ENCODE measurements at regions not wholly inside any gene's neighbourhood (a gene's known extent, or its start where the extent isn't known, plus 50 kb on each side); places are given as distances from the start of the nearest gene placed in this dataset.
A peak's percentile ranks its signal among the peaks of the same experiment; 100 is the strongest.

DNA sequence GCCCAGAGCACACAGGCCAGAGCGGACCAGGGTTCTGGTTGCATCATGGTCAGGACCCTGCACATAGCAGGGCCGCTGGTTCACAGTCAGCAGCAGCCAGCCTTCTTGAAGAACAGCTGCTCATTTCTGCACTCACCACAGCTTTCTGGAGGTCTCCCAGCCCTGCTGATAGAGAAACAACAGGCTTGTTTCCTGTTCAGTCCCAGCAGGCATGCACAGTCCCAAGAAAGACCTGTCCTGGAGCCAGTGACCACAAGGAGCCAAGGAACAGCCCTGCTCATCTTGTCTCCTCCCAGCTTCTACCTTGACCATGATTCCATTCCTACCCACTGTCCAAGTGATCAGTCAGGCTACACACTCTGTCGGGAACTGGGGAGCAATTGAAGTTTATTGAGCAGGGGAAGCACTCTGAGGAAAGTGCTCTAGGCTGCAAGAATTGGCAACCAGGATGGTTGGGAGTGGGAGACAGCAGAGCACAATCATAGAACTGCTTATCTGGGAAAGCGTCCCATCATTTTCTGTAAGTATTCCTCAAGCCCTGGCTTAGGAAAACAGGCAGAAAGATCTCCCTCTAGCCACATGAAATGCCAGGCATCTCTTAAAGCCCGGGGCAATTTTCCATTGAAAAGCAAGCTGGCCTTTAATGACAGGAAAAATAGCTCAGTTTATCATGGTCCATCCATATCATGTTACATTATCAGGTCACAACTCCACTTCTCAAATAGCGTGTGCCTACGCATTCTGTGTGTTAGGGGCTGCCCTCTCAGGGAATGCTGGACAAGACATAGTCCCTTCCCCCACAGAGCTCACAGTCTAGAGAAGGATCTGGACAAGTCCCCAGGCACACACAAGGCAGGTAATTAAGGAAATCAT lies 155.4 kb upstream of the FOXF1 start:
- TF ChIP-seq, protein P1, sequence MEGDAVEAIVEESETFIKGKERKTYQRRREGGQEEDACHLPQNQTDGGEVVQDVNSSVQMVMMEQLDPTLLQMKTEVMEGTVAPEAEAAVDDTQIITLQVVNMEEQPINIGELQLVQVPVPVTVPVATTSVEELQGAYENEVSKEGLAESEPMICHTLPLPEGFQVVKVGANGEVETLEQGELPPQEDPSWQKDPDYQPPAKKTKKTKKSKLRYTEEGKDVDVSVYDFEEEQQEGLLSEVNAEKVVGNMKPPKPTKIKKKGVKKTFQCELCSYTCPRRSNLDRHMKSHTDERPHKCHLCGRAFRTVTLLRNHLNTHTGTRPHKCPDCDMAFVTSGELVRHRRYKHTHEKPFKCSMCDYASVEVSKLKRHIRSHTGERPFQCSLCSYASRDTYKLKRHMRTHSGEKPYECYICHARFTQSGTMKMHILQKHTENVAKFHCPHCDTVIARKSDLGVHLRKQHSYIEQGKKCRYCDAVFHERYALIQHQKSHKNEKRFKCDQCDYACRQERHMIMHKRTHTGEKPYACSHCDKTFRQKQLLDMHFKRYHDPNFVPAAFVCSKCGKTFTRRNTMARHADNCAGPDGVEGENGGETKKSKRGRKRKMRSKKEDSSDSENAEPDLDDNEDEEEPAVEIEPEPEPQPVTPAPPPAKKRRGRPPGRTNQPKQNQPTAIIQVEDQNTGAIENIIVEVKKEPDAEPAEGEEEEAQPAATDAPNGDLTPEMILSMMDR (IDR thresholded peaks at IDR 0.05; ENCODE audit: insufficient read depth, low read length, missing control alignments): no peak
- H3K4me3 ChIP-seq (ENCODE audit: low read depth, low read length): no peak overlapping the region
- CTCF ChIA-PET: interaction anchor here (0.9 to 1.2 kb wide), 3 partner anchors 153 to 534 kb away, joined by 3 read pairs; no protein-coding TSS in a partner anchor
- no peak for DNase-seq (ENCODE audit: low read depth, low spot score)
- POLR2A ChIA-PET: interaction anchor here (1.4 kb wide), 1 partner anchor 42 kb away, joined by 3 read pairs; no protein-coding TSS in a partner anchor

DNA sequence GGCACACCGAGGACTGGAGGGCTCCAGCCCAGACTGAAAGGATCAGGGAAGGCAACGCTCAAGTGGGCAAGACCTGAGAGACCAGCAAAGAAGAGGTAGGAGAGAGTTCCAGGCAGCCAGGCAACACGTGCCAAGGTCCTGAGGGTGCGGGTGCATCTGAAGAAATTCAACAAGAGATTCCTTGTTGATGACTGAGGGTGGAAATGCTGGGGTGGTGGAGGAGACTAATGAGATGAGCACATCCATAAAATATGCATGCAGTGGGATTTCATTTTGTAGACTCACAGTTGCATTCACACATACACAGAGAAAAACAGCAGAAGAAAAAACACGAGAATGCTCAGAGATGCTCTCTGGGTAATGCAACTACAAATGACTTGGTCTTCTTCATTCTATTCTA lies 154.8 kb upstream of the FOXF1 start:
- CTCF ChIA-PET: interaction anchor here (1.0 to 1.2 kb wide), 2 partner anchors 13 to 283 kb away, joined by 3 to 4 read pairs; no protein-coding TSS in a partner anchor
- peak; percentile 72 for DNase-seq (ENCODE audit: low read depth, low spot score)
- TF ChIP-seq, protein P1 (IDR thresholded peaks at IDR 0.05; ENCODE audit: insufficient read depth, low read length, missing control alignments): no peak
- POLR2A ChIA-PET: no interaction called here
- H3K4me3 ChIP-seq (ENCODE audit: low read depth, low read length): no peak overlapping the region

DNA sequence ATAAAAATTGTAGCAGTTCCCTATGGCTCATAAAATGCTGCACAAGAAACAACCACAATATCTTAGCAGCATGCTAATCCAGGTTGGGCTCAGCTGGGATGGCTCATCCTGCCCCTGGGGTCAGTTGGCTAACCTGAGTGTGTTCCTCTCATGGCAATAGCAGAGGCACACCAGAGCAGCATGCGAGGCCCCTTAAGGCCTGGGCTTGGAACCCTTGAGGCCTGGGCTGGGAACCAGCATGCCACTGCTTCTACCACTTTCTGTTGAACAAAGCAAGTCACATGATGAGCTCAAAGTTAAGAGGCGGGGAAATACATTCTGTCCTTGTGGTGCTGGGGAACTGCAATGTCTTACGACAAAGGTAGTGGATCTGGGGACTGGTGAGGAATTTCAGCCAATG lies 154.4 kb upstream of the FOXF1 start:
- TF ChIP-seq, protein P1 (IDR thresholded peaks at IDR 0.05; ENCODE audit: insufficient read depth, low read length, missing control alignments): no peak
- no peak overlapping the region for H3K4me3 ChIP-seq (ENCODE audit: low read depth, low read length)
- ChIA-PET CTCF (interaction anchor here (1.0 kb wide), 1 partner anchor 13 kb away, joined by 4 read pairs; no protein-coding TSS in a partner anchor), POLR2A (no interaction called here)
- no peak for DNase-seq (ENCODE audit: low read depth, low spot score)

DNA sequence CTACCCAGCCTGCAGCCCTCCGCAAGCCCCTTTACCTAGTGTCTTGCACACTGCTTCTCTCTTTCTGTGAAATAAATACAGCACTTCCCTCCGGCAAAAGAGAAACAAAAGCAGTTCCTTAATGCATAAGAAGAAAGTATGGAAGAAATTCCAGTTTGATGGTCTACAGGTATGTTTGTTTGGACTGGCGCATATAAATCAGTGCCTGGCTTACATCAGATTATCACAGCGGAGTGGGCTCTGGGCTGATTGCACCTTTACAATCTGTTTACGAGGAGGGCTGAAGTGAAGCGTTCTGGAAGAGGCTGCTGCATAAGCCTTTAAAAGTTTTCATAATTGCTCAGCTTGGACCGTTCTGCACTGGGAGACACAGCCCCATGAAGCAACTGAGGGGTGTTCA lies 153.5 kb upstream of the FOXF1 start:
- TF ChIP-seq, protein P1 (IDR thresholded peaks at IDR 0.05; ENCODE audit: insufficient read depth, low read length, missing control alignments): no peak
- POLR2A ChIA-PET: no interaction called here
- no peak overlapping the region for H3K4me3 ChIP-seq (ENCODE audit: low read depth, low read length)
- no peak for DNase-seq (ENCODE audit: low read depth, low spot score)
- CTCF ChIA-PET: interaction anchor here (1.0 kb wide), 1 partner anchor 14 kb away, joined by 4 read pairs; no protein-coding TSS in a partner anchor

DNA sequence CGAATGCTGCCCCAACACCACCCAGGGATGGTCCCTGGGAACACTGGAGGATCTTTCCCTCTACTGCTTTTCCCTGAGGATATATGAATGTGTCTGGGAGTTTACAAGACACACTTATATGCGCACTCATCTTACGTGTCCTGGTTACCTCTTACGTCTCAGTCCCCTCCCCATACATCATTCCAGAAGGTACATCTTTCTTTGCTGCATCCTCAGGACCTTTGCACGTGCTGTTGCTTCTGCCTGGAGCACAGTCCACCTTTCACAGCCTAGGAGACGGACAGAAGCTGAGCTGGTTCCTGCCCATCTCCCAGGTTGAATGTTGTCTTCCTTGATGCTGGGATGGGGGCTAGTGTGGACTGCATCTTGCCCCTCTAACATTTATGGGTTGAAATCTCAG lies 153.0 kb upstream of the FOXF1 start:
- no peak for DNase-seq (ENCODE audit: low read depth, low spot score)
- CTCF ChIA-PET: no interaction called here
- POLR2A ChIA-PET: no interaction called here
- H3K4me3 ChIP-seq (ENCODE audit: low read depth, low read length): no peak overlapping the region
- TF ChIP-seq, protein P1 (IDR thresholded peaks at IDR 0.05; ENCODE audit: insufficient read depth, low read length, missing control alignments): no peak

DNA sequence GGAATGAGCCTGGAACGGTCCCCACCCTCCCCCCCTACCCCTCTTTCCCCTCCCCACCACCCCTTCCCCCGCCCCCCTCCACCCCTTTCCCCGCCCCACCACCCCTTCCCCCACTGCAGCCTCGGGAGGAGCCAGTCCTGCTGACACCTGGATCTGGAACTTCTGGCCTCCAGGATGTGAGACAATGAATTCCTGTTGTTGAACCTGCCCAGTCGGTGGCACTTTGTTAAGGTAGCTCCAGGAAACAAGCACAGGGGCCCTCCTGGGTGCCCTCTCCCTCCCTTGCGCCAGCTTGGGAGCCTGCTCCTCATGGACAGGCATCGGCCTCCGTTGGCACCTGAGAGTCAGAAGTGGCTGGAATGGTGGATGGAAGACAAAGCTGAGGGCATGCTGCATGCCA lies 152.4 kb upstream of the FOXF1 start:
- ChIA-PET POLR2A (no interaction called here), CTCF (interaction anchor here (2.6 kb wide), 1 partner anchor 16 kb away, joined by 7 read pairs; no protein-coding TSS in a partner anchor)
- H3K4me3 ChIP-seq (ENCODE audit: low read depth, low read length): no peak overlapping the region
- no peak for DNase-seq (ENCODE audit: low read depth, low spot score)
- TF ChIP-seq, protein P1 (IDR thresholded peaks at IDR 0.05; ENCODE audit: insufficient read depth, low read length, missing control alignments): no peak

Measured in AG04449 (cell line).